Activated CD8-positive, alpha-beta memory T cell treated with anti-CD3 and anti-CD28 coated beads, Interleukin-2, amount 50 U/mL, for 4 hours (primary cell): ENCODE measurements at regions not wholly inside any gene's neighbourhood (a gene's known extent, or its start where the extent isn't known, plus 50 kb on each side); places are given as distances from the start of the nearest gene placed in this dataset.

ENCODE experiments used
- DNase-seq: peaks from one replicate; pipeline ENCODE4 v3.0.0-alpha.2; 2020

DNA sequence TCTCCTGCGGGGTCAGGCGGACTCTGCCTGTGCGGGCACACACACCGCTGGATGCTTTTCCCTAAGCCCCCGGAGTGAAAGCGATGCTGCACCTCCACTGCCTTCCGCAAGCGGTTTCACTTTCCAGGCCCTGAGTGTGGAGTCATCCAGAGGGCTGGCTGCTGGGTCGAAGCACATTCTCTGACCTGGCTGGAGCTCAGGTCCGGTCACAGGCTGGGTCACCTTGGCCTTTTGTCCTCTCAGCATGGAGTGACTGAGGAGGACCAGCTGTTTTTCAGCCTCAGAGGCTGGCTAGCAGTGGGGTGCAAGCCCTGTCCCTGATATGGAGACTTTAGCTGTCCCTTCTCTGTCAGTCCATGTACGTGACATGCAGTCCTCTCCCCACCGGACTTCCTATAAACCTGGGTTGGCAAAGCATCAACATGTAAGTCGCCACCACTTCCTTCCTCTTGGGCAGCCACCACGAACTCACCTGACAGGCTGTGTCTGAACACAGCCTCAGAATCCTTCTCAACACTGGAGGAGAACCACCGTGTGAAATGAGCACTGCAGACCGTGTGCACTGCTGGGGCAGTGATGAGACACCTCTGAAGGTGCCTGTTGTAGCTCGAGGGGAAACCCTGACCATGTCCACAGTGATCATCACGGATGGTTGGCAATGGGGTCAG, 51.3 kb downstream of the GADD45G start:
- no peak for DNase-seq

DNA sequence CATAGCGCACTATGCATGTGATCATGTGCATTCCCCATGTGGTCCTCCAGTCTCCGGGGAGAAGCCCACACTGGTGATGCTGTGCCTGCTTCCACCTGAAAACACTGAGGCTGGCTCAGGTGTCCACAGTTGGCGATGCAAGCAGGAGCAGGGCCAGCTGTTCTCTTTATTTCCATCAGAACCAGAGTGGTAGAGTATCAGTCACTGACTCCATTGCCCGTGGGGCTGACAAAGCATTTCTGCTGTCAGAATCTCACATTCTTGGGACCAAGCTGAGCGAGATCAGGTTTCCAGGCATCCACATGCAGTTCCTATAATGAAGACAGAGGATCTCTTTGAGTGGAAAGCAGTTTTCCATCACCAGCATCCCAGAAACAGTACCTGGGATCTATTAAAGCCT, 52.5 kb downstream of the GADD45G start:
- no peak for DNase-seq

DNA sequence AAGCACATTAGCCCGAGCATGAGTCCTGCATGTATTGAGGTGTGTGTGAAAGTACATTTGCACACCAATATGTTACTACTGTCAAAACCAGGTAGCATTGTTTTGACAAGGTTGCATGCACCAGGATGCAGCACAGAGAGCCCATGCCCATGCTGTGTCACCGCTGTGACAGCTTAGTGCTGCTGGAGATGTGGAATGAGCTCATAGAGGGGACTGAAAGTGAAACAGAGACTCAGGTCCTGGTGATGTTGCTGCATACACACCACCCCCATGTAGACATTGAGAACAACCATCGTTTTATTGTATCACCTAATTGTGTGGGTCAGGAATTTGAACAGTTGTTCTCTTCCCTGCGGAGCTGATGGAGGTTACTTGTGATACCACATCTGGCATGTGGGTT, 53.0 kb downstream of the GADD45G start:
- DNase-seq, result no peak

DNA sequence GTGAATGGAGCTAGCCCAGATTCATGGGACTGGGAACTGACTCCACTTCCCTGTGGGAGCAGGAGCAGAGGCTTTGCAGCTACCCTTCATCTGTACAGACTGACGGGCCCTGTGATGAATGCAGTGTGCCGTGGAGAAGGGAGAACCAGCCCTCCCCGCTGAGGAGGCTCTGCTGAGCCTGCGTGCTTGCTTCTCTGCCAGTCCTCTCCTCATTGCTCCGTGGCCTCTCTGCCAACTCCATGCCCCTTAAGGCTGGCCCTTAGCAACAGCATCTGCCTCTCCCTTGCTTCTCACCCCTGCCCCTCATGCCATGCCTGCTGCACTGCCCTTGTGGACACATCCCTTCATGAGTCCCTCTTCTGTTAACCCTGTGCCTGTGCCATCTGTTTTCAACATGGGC, 53.6 kb downstream of the GADD45G start:
- no peak for DNase-seq

DNA sequence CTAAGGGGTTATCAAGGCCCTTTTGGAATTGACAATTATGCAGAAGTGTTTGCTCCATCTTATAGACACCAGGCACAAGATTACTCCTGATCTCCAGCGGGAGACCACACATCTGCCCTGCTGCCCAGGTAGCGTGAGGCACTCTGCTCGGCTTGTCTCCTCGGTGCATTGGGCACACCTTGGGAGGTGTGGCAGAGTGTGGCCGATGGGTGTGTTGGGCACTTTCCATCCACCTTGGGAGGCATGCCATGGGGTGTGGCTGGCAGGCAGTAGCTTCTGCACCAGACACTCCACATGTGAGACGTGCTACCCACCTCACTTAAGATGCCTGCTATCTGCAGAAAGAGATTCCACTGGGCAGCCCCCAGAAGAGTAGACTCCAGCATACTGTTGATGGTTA, 54.1 kb downstream of the GADD45G start:
- no peak for DNase-seq

DNA sequence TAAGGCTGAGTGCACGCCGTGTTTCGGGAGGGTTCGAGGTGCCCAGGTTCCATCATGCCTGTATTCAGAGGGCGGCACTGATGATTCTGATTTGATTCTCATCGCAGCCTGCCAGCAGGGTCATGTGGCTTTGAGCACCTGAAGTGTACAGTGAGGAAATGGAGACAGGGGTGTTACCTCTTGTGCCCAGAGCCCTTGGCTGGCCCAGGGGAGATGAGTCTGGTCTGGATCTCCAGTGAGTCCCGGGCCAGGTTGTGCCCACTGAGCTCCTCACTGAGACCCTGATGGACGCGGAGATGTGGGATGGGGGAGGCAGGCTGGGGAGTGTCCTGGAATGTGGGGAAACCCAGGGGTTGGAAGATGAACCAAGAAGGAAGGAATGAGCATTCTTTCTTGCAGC, 54.7 kb downstream of the GADD45G start:
- DNase-seq, result no peak

DNA sequence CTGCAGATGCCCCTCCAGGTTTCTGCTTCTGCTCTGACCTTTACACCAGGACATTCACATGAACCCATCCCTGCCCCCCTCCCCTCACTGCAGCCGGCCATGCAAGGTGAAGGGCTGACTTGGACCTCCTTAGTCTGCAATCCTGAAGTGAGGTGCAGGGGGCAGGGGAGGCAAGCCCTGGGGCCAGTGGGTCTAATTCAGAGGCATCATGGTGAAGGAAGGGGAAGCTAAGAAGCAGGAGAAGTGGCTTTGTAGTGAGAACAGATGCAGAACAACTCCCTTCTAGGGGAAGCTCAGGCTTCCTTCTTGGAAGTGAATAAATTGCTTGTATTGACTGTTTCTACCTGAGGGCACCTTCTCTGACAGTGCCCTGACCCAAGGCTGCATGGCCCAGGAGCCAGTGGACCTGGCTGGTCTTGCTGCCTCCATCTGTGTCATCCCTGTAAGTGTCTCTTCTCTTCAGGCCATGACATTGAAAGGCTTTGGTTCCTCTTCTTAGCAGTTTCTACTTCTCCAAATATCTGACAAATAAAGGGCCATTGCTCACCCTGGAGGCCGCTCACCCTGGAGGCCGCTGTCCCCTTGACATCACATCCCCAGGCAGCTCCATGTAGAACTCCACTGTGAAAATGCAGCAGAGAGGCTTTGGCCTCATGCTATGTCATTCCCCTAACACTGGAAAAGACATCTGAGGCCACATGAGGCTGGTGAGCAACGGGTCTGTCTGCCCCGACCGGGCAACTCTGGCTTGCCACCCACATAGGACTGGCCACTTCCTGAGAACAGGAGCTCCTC, 55.3 kb downstream of the GADD45G start:
- DNase-seq, result no peak

DNA sequence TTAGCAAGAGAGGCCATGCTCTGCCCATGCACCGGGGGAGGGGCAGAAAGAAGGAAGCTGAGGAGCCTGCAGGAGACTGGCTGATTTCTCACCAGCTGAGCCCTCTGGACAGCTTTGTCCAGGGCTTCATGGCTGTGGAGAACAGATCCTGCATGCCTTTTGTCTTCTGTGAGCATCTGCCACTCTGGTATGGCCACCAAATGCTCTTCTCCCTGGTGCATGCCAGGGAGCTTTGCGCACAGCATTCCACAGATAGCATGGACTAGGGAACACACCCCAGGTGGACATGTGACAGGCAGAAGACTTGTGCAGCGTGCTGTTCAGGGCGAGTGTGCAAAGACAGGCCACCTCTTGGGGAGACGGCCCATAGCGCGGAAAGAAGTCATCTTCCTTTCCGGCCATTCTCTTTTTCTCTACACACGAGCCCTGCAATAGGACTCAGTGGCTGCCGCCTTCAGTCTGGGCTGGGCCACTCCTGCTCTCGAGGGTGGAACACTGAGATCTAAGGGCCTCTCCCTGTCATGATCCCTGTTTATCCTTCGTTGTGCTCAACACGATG, 56.7 kb downstream of the GADD45G start:
- no peak for DNase-seq

DNA sequence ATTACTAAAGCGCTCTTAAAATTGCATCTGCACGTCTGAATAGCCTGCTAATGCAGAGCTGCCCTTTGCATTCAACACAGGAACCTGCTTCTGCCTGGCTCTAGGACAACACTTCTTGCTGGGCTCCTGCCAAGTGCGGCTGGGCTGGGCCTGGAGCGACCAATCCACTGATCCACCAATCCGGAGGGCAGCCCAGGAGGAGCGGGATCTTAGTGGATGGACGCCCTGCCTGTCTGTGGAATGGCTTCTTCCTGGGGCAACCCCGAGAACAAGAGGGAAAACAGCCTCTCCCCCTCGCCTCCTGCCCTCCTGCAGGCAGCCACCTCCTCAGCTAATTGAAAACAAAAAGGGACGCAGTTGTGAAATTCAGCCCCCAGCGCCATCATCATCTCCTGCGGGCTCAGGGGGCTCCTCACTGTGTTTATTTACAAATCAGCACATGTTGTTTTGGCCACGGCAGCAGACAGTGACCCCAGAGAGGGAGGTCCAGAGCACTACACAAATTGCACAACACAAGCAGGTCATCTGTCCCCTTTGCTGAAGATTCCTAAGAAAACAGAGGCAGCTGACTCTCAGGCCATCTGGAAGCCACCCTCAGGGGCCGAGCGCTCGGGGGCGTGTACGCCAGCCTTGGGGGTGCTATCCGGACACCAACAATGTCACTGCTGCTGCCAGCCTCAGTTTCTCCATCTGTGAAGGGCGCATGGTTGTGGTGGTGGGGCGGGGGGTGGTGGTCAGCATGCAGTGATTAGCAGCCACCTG, 57.3 kb downstream of the GADD45G start:
- no peak for DNase-seq

DNA sequence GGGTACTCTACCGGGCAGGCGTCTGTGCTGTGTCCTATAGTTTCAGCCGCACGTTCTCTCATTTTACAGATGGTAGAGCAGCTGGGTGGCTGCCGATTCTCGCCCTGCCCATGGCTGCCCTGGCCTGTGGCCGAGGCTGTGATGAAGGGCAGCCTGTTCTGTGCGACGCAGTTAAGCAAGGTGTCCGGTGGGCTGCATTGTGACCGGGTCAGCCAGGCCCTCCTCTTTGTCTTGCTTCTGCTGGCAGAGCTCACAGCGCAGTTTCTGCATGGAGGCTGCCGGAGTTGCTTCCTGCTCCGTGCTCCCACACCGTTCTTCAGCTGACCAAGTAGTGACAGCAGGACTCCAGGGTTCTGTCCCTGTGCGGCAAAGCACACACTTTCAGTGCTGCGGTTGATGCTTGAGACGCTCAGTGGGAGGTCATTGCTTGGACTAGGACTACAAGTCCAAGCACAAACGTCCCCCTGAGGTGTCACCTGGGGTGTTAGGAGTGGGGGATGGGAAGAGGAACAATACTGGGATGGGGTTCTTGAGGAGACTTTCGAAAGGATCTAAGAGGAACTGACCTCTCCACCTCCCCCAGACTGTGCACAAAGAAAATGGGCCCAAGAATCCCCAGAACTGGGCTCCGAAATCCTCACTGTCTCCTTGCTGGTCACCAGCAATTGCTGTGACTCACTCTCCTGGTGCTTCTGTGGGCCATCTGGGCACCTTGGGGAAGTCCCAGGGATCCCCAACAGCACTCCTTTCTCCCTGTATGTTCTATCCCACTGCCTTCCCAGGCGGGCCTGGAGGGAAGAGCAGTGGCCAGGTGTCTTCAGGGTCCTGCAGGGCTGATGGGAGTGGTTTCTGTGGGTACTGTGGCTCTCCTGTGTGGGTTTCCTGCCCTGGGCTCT, 58.2 kb downstream of the GADD45G start:
- no peak for DNase-seq

DNA sequence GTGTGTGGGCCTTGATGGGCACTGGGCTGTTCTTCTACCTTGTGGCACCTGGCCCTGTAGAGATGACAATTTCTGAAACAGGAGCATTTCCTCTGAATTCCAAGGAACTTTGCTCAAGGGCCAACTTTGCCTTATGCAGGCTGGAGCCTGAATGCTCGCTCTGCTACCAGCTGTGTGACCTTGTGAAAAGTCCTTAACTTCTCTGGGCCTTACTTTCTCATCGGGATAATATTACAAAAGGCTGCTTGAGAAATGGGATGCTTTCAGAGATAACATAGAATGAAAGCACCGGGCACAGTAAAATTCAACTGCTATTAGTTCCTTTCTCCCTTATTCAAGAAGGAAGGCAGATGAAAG, 58.8 kb downstream of the GADD45G start:
- no peak for DNase-seq

DNA sequence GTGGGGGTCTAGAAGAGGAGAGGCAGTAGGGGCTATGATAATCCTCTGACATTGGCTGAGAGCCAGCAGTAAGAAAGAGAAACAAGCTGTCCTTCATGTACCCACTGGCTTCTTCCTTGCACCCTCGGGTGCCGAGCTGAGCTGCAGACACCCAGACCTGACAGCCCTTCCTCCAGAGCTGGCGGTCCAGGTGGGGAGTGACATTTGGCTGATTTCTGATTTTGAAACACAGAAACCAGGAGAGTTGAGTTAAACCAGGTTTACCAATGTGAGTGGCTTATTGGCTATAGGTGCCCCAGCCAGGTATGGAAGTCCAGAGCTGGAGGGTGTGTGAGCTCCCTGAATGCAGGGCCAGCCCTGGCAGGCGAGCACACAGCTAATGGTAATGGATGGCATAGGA, 59.2 kb downstream of the GADD45G start:
- DNase-seq, result no peak

DNA sequence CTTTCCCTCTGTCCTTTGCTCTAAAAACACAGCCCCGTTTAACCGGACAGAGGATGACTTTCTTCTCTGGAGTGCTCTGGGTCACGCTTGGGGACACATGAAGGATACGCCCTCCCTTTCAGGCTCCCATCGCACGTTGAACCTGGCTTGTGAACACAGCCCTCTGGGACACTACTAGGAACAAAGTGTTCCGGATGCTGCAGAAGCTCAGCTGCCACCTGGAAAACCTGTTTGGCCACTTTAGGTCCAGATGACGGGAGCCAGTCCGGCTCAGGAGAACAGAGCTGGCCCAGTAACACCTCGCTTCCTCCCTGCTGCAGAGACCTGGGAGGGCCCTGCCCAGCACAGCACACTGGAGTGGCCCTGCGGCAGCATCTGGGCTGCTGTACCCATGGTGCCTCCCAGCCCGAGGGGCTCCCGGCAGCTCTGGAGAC, 60.1 kb downstream of the GADD45G start:
- no peak for DNase-seq

DNA sequence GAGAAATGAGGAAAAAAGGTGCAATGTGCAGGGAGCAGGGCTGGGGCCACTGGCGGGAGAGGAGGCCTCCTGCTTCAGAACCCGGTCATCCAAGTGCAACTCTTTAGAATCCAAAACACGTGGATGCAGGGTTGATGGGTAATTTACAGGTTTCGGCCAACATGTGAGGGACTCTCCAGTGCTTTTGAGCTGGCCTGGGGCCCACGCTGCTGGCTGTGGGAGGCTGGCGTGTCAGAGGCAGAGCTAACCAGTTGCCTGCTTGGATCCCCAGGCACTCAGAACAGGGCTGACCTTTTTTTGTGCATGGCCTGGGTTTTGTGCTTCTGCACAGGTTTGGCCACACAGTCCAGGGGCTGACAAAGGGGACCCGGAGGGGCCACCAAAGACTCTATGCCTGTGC, 61.6 kb downstream of the GADD45G start:
- no peak for DNase-seq

DNA sequence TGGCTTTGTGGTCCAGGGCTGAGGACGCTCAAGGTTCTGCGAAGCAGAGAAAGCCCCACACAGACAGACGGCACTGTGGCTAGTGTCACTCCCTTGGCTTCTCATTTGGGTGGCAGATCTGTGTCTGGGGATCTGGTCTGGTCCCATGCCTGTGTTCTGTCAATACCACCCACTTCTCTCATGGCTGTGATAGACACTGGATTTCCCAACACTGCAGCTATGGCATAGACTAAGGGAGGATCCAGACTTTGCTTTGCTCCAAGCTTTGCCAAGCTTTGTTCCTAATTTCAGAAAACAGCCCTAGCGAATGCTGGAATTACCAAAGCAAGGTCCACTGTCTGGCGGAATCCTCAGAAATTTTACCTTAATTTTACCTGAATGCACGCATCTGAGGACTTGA, 62.1 kb downstream of the GADD45G start:
- DNase-seq, result no peak

DNA sequence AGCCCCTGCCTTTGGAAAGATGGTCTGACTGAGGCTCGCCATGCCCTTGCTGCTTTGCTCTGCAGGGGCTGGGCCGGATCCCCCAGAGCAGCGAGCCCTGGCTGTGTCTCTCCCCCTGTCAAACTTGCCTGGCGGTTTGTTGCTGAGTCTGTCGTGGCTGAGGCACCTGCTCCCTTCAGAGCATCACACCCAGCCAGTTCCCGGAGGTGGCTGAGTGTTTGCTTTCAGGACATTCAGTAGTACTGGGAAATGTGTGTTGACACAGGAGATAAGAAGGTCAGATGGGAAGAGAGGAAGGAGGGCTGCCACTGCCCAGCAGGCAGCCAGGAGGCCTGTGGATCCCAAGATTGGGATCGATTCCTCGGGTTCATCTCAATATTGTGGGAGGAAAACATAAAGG, 62.9 kb downstream of the GADD45G start:
- no peak for DNase-seq

DNA sequence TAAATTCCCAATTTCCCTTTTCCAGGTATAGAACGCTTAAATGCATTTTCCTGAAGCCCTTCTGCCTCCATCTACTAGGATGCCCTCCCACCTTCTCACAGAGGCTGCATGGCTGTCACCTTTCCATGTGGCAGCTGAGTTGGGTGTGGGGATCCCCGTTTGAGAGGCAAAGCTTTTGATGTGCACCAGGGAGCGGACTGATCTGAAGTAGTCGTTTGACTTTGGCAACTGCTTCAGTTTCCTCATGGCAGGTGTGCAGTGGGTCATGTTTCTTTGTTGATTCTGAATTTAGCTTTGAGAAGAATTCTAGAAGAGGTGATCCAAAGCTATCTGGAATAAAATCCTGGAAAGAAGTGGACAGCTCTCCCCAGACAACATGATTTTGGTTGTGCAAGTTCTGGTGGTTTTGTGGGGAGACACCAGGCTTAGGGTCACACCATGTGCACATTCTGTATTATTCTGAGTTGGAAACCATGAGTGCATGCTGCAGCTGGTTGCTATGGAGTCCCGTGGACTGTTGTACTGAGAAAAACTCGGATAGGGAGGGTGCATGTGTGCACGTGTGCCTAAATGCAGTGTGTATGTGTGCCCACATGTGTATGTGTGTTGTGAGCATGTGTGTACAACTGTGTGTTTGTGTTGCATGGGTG, 63.5 kb downstream of the GADD45G start:
- DNase-seq, result no peak

DNA sequence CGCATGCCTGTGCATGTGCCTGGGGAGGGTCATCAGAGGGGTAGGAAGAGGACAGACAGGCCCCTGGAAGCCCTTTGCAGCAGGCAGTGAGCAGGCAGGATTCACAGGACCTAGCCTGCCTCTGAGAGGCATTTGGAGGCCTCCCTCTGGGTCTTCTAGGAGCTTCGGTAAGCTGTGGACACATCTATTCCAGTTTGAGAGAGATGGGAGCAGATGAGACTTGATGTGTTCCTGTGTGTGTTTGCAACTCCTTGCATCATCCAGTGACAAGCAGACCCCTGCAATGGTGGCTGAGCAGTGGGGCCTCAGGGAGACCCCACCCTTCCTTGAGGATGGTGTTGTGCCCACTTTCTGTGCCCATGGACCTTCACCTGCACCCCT, 64.0 kb downstream of the GADD45G start:
- no peak for DNase-seq

DNA sequence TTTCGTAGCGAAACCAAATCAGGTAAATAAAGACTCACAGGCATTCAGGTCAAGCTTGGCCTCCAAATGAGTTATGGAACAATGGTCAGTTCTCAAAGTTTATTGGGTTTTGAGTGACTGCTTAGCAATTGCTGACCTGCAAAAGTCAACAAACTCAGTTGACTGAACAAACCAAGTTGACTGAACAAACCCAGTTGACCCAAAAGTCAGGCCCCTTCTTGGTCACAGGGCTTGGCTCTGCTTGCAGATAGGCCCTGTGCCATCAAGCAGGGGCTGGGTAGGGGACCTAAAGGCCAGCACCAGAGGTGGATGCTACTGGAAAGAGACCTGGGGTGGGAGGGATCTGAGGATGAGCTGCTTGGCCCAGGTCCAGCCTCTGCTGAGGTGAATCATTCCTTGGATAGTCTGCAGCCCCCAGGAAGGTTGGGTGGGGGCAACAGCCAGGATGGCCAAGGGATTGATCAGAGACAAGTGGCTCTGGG, 64.6 kb downstream of the GADD45G start:
- no peak for DNase-seq

DNA sequence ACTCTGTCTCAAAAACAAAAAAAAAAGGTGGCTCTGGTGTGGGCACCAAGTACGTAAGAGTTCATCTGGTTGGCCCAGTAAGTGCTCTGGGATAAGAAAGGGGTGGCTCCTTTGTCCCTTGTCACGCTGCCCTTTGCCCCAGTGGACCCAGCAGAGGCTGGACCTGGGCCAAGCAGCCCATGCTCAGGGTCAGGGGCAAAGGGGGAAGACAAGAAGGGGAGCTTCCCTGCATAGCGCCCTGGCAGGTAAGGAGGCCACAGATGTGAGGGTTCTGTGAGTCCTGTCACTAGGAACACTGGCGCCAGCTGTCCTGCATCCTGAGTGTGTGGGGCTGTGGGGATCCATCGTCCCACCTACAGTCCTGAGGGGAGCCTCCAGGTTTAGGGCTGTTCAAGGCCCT, 65.3 kb downstream of the GADD45G start:
- no peak for DNase-seq

DNA sequence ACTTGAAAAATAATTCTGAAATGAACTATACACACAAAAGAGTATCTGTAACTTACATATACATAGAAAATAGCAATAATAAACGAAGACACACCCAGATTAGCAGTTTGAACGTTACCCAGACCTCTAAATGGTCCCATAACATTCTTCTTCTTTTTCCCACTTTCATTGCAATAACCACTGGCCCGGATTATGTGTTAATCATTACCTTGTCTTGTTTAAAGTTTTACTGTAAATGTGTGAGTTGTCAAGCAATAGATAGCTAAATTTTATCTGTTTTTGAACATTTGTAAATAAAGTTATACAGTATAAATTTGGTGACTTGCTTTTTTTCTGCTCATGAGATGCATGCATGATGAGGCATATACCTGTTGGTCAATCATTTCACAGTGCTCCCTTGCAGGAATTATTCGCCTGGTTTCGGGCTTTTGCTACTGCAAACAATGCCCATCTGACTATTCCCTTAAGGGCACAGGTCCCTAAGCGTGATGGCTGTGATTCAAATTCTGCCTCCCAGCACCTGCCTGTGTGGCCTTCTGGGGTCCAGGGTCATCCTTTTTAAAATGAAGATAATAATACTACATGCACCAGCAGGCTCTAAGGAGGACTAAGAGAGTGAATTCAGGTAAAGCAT, 66.1 kb downstream of the GADD45G start:
- DNase-seq, result no peak

DNA sequence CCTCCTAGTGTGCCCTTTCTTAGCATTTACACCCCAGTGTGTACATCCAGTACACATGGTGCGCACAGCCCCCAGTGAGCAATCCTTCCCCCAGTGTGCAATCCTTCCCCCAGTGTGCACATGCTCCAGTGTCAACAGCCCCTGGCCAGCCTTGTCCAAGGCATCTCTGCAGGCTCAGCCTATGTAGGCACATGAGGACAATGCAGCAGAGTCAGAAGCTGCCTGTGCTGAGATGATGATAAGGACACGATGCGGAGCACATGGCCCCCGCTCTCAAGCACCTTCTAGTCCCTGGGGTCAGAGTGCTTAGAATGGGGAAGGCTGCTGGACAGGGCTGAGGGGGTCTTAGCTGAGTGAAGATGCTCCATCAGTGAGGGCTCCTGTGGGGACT, 69.8 kb downstream of the GADD45G start:
- DNase-seq, result no peak
